ENCODE measurements at regions not wholly inside any gene's neighbourhood (a gene's known extent, or its start where the extent isn't known, plus 50 kb on each side); places are given as distances from the start of the nearest gene placed in this dataset.

DNA sequence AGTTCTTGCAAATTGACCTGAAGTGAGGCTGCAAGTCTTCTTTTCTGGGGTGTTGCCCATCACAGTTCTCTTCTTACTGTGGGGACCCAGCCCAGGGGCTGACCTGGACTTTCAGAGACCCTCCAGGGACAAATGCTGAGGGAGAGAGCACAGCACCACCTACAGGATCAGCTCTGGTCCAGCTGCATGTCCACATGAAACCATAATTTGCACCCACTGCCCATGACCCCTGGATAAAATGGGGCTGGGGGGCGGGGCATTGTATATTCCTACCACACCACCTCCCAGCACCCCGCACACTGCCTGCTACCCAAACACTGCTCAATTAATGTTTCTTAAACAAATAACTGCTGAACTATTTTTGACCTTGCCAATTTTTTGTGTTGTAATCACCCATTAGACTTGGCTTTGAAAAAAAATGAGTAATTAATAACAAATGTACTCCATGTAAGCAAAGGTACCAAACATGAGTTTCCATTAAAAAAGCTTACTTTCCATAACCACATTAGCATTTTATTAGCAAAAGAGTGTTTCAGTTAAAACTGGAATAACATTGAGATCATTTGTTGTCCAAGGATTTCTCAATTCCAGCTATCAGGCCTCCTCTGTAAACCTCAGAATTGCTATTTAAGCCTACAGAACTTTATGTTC is 168.0 kb upstream of the RAB4A start:
- TF ChIP-seq REST (IDR thresholded peaks at IDR 0.05; ENCODE audit: borderline replicate concordance in 1 of 2, low read depth in 1 of 2, low read length in 2 of 2): no peak
- TF ChIP-seq CREB3 (CRISPR knock-in tag; IDR thresholded peaks at IDR 0.05): no peak
- no peak for TF ChIP-seq HIVEP1 (CRISPR knock-in tag; IDR thresholded peaks at IDR 0.05)
- TF ChIP-seq, protein P1, sequence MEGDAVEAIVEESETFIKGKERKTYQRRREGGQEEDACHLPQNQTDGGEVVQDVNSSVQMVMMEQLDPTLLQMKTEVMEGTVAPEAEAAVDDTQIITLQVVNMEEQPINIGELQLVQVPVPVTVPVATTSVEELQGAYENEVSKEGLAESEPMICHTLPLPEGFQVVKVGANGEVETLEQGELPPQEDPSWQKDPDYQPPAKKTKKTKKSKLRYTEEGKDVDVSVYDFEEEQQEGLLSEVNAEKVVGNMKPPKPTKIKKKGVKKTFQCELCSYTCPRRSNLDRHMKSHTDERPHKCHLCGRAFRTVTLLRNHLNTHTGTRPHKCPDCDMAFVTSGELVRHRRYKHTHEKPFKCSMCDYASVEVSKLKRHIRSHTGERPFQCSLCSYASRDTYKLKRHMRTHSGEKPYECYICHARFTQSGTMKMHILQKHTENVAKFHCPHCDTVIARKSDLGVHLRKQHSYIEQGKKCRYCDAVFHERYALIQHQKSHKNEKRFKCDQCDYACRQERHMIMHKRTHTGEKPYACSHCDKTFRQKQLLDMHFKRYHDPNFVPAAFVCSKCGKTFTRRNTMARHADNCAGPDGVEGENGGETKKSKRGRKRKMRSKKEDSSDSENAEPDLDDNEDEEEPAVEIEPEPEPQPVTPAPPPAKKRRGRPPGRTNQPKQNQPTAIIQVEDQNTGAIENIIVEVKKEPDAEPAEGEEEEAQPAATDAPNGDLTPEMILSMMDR (CRISPR knock-in tag; IDR thresholded peaks at IDR 0.05): peak; percentile 57
- TF ChIP-seq GABPB1 (CRISPR knock-in tag; IDR thresholded peaks at IDR 0.05): no peak
- no peak for TF ChIP-seq TCF7L2 (IDR thresholded peaks at IDR 0.05; ENCODE audit: low read depth, low read length)
- TF ChIP-seq ZFAT (CRISPR knock-in tag; conservative IDR thresholded peaks at IDR 0.05): no peak
- no peak for TF ChIP-seq HNRNPLL (IDR thresholded peaks at IDR 0.05; ENCODE audit: low read depth, low read length, poor library complexity, severe bottlenecking)
- no peak for TF ChIP-seq MAX (IDR thresholded peaks at IDR 0.05)
- TF ChIP-seq ZFP1 (CRISPR knock-in tag; IDR thresholded peaks at IDR 0.05): no peak

Measured in HepG2 (cell line).